GM12875 (cell line): ENCODE measurements at regions not wholly inside any gene's neighbourhood (a gene's known extent, or its start where the extent isn't known, plus 50 kb on each side); places are given as distances from the start of the nearest gene placed in this dataset.

Source experiments
- H3K4me3 ChIP-seq: one replicate; pipeline ENCODE4 v1.5.1; 2011; ENCODE audit warnings: low read depth, low read length, control low read depth
- CTCF ChIP-seq: IDR thresholded peaks from 2 replicates; pipeline ENCODE4 v1.5.1; 2011; ENCODE audit warnings: low read depth, mild to moderate bottlenecking, control low read depth, inconsistent platforms, low read length, moderate library complexity, borderline replicate concordance; ENCODE audit not compliant: insufficient read depth

- TF ChIP-seq CTCF = no peak
- H3K4me3 ChIP-seq = no peak overlapping the region
Measured at GRCh38 chr1:60924964-60925798, 157.2 kb upstream of the NFIA start.

GRCh38 chr1:60924165-60924564 lies 158.2 kb upstream of the NFIA start:
- no peak overlapping the region for H3K4me3 ChIP-seq
- no peak for TF ChIP-seq CTCF

GRCh38 chr1:60923389-60924087 lies 158.8 kb upstream of the NFIA start:
- TF ChIP-seq CTCF = no peak
- no peak overlapping the region for H3K4me3 ChIP-seq

GRCh38 chr1:60922304-60922703 lies 160.1 kb upstream of the NFIA start:
- TF ChIP-seq CTCF = no peak

GRCh38 chr1:60921175-60921574 lies 161.2 kb upstream of the NFIA start:
- no peak overlapping the region for H3K4me3 ChIP-seq
- no peak for TF ChIP-seq CTCF

More at GRCh38 chr1:60922304-60922703, 160.1 kb upstream of the NFIA start:
- H3K4me3 ChIP-seq = no peak overlapping the region

GRCh38 chr1:60920561-60920960 lies 161.8 kb upstream of the NFIA start:
- no peak for TF ChIP-seq CTCF
- no peak overlapping the region for H3K4me3 ChIP-seq

GRCh38 chr1:60918867-60919266 lies 163.5 kb upstream of the NFIA start:
- H3K4me3 ChIP-seq = no peak overlapping the region
- TF ChIP-seq CTCF = no peak
